GM23338 (cell line): ENCODE measurements at regions not wholly inside any gene's neighbourhood (a gene's known extent, or its start where the extent isn't known, plus 50 kb on each side); places are given as distances from the start of the nearest gene placed in this dataset.

Source experiments
- ATAC-seq: fragments of 200-7000 bp; cut with Tn5 transposase; 3 replicates; pipeline ENCODE4 v1.9.1; 2020
- DNase-seq: peaks from one replicate; pipeline ENCODE4 v3.0.0-alpha.2; 2015; ENCODE audit warnings: low spot score
- H2AFZ ChIP-seq: fragments of 200-600 bp; sonication (generic); 2 replicates; pipeline ENCODE4 v1.8.0; 2016; ENCODE audit warnings: antibody characterized with exemption, mild to moderate bottlenecking, moderate library complexity
- H3F3A ChIP-seq: fragments of 200-600 bp; sonication (generic); replicated peaks from 2 replicates; pipeline ENCODE4 v1.8.0; 2017; ENCODE audit warnings: antibody characterized with exemption, mixed run types, low read depth
- H3K27ac ChIP-seq: fragments of 200-600 bp; sonication (generic); 2 replicates; pipeline ENCODE4 v1.6.1; 2016; ENCODE audit warnings: low read depth
- H3K27me3 ChIP-seq: fragments of 200-600 bp; sonication (generic); 2 replicates; pipeline ENCODE4 v1.8.0; 2016; ENCODE audit warnings: mild to moderate bottlenecking, mixed run types, moderate library complexity; ENCODE audit not compliant: insufficient read depth
- H3K36me3 ChIP-seq: fragments of 200-600 bp; sonication (generic); 2 replicates; pipeline ENCODE4 v1.8.0; 2016; ENCODE audit warnings: mild to moderate bottlenecking; ENCODE audit not compliant: insufficient read depth
- H3K4me1 ChIP-seq: fragments of 200-600 bp; sonication (generic); 2 replicates; pipeline ENCODE4 v1.8.0; 2016; ENCODE audit warnings: mild to moderate bottlenecking, moderate library complexity; ENCODE audit not compliant: insufficient read depth
- H3K4me2 ChIP-seq: fragments of 200-600 bp; sonication (generic); 2 replicates; pipeline ENCODE4 v1.7.1; 2017; ENCODE audit warnings: mixed run types
- H3K4me3 ChIP-seq: fragments of 200-600 bp; sonication (generic); 2 replicates; pipeline ENCODE4 v1.6.1; 2016; ENCODE audit warnings: mixed run types
- H3K79me2 ChIP-seq: fragments of 200-600 bp; sonication (generic); replicated peaks from 2 replicates; pipeline ENCODE4 v1.8.0; 2017; ENCODE audit warnings: mild to moderate bottlenecking; ENCODE audit not compliant: insufficient read depth
- H3K9me2 ChIP-seq: fragments of 200-600 bp; sonication (generic); 2 replicates; pipeline ENCODE4 v1.8.0; 2017; ENCODE audit not compliant: insufficient read depth
- H4K20me1 ChIP-seq: fragments of 200-600 bp; sonication (generic); replicated peaks from 2 replicates; pipeline ENCODE4 v1.8.0; 2017; ENCODE audit warnings: mild to moderate bottlenecking; ENCODE audit not compliant: insufficient read depth
- H3K27ac Mint-ChIP-seq: 2 replicates; pipeline ENCODE4 v1.8.0; 2020; ENCODE audit warnings: inconsistent platforms, mild to moderate bottlenecking, moderate library complexity, mixed read lengths
- H3K27me3 Mint-ChIP-seq: 3 replicates; pipeline ENCODE4 v1.8.0; 2022; ENCODE audit warnings: low read depth, mild to moderate bottlenecking, moderate library complexity, mixed read lengths, inconsistent platforms; ENCODE audit not compliant: insufficient read depth, poor library complexity
- H3K36me3 Mint-ChIP-seq: 3 replicates; pipeline ENCODE4 v1.8.0; 2021; ENCODE audit warnings: low read depth, mild to moderate bottlenecking, inconsistent platforms, moderate library complexity, mixed read lengths
- H3K4me1 Mint-ChIP-seq: 3 replicates; pipeline ENCODE4 v1.8.0; 2020; ENCODE audit warnings: mild to moderate bottlenecking, inconsistent platforms, mixed read lengths
- H3K4me3 Mint-ChIP-seq: 3 replicates; pipeline ENCODE4 v1.8.0; 2021; ENCODE audit warnings: moderate library complexity, mild to moderate bottlenecking, inconsistent platforms, mixed read lengths
- H3K9me3 Mint-ChIP-seq: 3 replicates; pipeline ENCODE4 v1.8.0; 2020; ENCODE audit warnings: moderate library complexity, mild to moderate bottlenecking, inconsistent platforms, mixed read lengths
- CREB1 ChIP-seq: fragments of 250-450 bp; sonication (Bioruptor Pico); IDR thresholded peaks from 2 replicates; pipeline ENCODE4 v1.5.0; 2020; ENCODE audit warnings: low read depth, mild to moderate bottlenecking, moderate library complexity
- EZH2 ChIP-seq: fragments of 200-600 bp; sonication (generic); IDR thresholded peaks from one replicate; pipeline ENCODE4 v1.8.0; 2017; ENCODE audit warnings: antibody characterized with exemption, mild to moderate bottlenecking, low read depth; ENCODE audit not compliant: unreplicated experiment
- EZH2phosphoT487 ChIP-seq: fragments of 200-600 bp; sonication (generic); IDR thresholded peaks from one replicate; pipeline ENCODE4 v1.8.1; 2018; ENCODE audit warnings: antibody characterized with exemption; ENCODE audit not compliant: unreplicated experiment
- STAT1 ChIP-seq: IDR thresholded peaks from one replicate; pipeline ENCODE4 v1.6.1; 2016; ENCODE audit warnings: antibody characterized with exemption; ENCODE audit not compliant: unreplicated experiment
- ZNF462 ChIP-seq: fragments of 250-450 bp; sonication (Bioruptor Pico); IDR thresholded peaks from 2 replicates; pipeline ENCODE4 v1.5.0; 2020; ENCODE audit warnings: mild to moderate bottlenecking, moderate library complexity
- TF ChIP-seq, protein P1 (sequence below), 2 experiments: fragments of 200-600 bp in 1 of 2; sonication (generic) in 1 of 2; conservative IDR thresholded peaks; 2 replicates each; pipeline versions ENCODE4 v1.5.1 to v1.6.1; 2016 to 2017; ENCODE audit warnings: antibody characterized with exemption in 2 of 2, low read depth in 2 of 2, mild to moderate bottlenecking in 2 of 2, moderate library complexity in 1 of 2

GRCh38 chr2:8264981-8265380 is 416.9 kb upstream of the ID2 start (continued):
- no peak for TF ChIP-seq ZNF462 (CRISPR knock-in tag)
- TF ChIP-seq EZH2 = no peak
- no peak for TF ChIP-seq EZH2phosphoT487

DNA sequence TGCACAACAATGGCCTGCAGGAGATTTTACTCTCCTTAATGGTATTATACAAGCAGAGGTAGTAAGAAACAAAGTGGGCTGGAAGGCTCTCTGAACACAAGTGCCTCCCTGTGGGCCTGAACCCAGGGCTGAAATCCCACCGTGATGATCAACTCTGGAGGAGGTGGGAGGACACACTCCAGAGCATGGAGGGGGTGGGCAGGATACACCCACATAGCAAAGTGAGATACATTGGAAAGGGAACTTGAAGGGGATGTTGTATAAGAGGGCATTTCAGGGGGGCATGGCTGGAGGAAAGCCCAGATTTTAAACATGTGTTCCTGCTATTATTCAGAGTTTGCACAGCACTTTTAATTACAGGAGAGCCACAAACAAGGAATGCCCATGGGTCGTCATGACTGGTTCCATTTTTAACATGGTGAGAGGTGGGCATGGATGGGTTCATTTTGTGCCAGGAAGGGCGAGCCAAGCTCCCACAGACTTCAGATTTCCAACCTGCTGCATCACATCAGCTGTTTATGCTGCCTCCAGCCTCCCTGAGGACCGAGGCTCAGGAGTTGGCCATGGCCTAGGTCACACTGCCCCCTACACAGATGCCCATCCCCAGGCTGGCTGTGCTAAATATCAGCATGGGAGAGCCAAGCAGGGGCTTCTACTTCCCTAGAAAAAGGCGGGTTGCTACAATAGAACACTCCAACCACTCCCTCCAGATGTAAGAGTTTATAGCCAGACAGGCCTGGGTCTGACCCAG is 416.2 kb upstream of the ID2 start:
- Histone ChIP-seq H3F3A (no peaks in the 10 kb centered on the region), H3K4me3 (no peak overlapping the region), H3K4me1 (peaks cover 6% of the 10 kb centered on the region; the same call in 1 of the 2 replicates), H2AFZ (no peak overlapping the region), H3K9me2 (peaks cover 15% of the 10 kb centered on the region), H3K79me2 (no peaks in the 10 kb centered on the region), H4K20me1 (no peaks in the 10 kb centered on the region), H3K27ac (no peak overlapping the region), H3K4me2 (no peak overlapping the region), H3K27me3 (no peaks in the 10 kb centered on the region), H3K36me3 (no peaks in the 10 kb centered on the region)
- no peak overlapping the region for H3K4me3 Mint-ChIP-seq
- peaks cover 2% of the 10 kb centered on the region for H3K27me3 Mint-ChIP-seq
- ATAC-seq (no peak), DNase-seq (no peak)
- TF ChIP-seq STAT1 (no peak), CREB1 (CRISPR knock-in tag) (no peak), ZNF462 (CRISPR knock-in tag) (no peak)
- TF ChIP-seq, protein P1, sequence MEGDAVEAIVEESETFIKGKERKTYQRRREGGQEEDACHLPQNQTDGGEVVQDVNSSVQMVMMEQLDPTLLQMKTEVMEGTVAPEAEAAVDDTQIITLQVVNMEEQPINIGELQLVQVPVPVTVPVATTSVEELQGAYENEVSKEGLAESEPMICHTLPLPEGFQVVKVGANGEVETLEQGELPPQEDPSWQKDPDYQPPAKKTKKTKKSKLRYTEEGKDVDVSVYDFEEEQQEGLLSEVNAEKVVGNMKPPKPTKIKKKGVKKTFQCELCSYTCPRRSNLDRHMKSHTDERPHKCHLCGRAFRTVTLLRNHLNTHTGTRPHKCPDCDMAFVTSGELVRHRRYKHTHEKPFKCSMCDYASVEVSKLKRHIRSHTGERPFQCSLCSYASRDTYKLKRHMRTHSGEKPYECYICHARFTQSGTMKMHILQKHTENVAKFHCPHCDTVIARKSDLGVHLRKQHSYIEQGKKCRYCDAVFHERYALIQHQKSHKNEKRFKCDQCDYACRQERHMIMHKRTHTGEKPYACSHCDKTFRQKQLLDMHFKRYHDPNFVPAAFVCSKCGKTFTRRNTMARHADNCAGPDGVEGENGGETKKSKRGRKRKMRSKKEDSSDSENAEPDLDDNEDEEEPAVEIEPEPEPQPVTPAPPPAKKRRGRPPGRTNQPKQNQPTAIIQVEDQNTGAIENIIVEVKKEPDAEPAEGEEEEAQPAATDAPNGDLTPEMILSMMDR (conservative IDR thresholded peaks at IDR 0.05; ENCODE audit: low read depth in 2 of 2) = peak in 1 of 2 experiments; percentile 27; a peak in 2 of 4 replicates
- no peaks in the 10 kb centered on the region for H3K9me3 Mint-ChIP-seq
- H3K36me3 Mint-ChIP-seq = no peaks in the 10 kb centered on the region
- H3K4me1 Mint-ChIP-seq = peaks cover 30% of the 10 kb centered on the region; the same call in 2 of the 3 replicates
- no peak overlapping the region for H3K27ac Mint-ChIP-seq
